ENCODE measurements at regions not wholly inside any gene's neighbourhood (a gene's known extent, or its start where the extent isn't known, plus 50 kb on each side); places are given as distances from the start of the nearest gene placed in this dataset.

DNA sequence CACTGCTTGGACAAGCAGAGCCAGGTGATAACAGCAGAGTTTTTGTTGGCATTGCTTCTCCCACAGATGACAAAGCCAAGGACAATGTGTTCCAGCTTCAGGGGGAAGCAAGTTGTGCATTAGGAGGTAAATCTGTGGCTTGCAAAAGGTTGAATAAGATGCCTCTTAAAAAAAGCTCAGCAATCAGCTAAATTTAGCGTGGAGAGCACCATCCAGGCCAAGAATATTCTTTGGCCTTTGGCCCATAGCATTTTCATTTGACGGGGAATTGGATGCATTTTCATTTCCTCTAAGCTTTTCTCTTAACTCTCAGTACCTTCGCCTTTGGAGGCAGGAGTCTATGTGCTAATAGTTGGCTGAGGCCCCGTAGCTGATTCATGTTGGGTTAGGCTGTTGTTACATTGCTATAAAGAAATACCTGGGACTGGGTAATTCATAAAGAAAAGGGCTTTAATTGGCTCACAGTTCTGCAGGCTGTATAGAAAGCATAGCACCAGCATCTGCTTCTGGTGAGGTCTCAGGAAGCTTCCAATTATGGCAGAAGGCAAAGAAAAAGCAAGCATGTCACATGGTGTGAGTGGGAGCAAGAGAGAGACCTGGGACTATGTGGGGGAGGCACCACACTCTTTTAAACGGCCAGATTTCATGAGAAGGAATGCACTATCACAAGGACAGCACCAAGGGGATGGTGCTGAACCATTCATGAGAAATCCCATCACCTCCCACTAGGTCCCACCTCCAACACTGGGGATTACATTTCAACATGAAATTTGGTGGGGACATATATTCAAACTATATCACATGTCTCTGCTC, 350.1 kb upstream of the C11orf87 start:
- in situ Hi-C loops (cut with HindIII; ENCODE audit: low sequenced_read_pairs) = no loop called here
- H3K4me3 ChIP-seq (ENCODE audit: low read depth, low read length) = no peak overlapping the region
- TF ChIP-seq, protein P1, sequence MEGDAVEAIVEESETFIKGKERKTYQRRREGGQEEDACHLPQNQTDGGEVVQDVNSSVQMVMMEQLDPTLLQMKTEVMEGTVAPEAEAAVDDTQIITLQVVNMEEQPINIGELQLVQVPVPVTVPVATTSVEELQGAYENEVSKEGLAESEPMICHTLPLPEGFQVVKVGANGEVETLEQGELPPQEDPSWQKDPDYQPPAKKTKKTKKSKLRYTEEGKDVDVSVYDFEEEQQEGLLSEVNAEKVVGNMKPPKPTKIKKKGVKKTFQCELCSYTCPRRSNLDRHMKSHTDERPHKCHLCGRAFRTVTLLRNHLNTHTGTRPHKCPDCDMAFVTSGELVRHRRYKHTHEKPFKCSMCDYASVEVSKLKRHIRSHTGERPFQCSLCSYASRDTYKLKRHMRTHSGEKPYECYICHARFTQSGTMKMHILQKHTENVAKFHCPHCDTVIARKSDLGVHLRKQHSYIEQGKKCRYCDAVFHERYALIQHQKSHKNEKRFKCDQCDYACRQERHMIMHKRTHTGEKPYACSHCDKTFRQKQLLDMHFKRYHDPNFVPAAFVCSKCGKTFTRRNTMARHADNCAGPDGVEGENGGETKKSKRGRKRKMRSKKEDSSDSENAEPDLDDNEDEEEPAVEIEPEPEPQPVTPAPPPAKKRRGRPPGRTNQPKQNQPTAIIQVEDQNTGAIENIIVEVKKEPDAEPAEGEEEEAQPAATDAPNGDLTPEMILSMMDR (IDR thresholded peaks at IDR 0.05; ENCODE audit: low read depth, low read length) = no peak
- DNase-seq (ENCODE audit: low read depth, low spot score) = peak; percentile 79

DNA sequence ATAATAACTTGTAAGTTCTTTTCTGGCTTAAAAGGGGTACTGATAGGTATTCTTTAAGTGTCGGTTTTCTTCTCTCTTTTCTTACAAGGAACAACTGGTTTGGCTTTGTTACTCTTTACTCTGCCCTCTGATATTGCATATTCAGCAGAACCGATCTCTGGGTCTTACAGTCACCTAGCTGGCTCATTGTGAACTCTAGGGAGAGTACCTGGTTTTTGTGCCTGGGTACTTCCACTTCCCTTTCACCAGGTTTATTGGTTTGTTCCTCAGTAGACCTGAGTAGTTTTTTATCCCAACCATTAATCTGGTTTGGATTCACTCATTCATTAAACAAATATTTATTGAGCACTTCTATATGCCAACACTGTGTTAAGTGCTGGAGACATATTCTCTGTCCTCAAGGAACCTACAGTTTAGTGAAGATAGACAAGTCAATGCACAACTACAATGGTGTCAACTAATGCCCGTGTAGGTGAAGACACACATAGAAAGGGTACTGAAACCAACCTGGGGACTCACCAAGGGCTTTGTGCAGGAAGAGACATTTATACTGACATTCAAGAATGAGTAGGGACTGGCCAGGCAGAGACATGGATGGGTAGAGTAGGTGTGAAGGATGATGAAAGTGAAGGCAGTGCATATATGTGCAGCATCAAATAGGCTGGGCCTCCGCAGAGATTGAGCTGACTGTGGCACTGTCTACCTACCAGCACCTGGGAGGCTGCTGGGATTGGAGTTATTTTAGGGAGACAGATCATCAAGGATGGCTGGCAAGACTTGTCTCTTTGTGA, 348.8 kb upstream of the C11orf87 start:
- no peak for DNase-seq (ENCODE audit: low read depth, low spot score)
- in situ Hi-C loops (cut with HindIII; ENCODE audit: low sequenced_read_pairs) = no loop called here
- TF ChIP-seq, protein P1 (IDR thresholded peaks at IDR 0.05; ENCODE audit: low read depth, low read length) = no peak
- no peak overlapping the region for H3K4me3 ChIP-seq (ENCODE audit: low read depth, low read length)

DNA sequence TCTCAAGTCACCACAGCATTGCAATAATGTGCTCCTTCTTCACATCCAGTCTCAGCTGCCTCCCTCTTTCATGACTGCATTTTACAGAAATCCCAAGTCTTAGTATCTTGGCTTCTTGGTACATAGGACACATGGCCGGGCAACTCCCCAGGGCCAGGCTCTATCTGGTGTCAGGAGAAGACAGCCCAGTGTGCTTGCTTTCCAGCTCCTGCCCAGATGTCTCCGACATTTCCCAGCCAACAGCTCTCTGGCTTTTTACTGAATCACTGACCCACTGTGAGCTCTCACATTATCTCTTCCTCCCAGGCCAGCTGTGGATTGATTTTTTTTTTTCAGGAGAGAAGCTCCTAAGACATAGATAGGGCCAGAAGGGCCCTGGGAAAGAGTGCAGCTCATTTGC, 346.0 kb upstream of the C11orf87 start:
- TF ChIP-seq, protein P1 (IDR thresholded peaks at IDR 0.05; ENCODE audit: low read depth, low read length) = no peak
- DNase-seq (ENCODE audit: low read depth, low spot score) = no peak
- in situ Hi-C loops (cut with HindIII; ENCODE audit: low sequenced_read_pairs) = no loop called here
- no peak overlapping the region for H3K4me3 ChIP-seq (ENCODE audit: low read depth, low read length)

DNA sequence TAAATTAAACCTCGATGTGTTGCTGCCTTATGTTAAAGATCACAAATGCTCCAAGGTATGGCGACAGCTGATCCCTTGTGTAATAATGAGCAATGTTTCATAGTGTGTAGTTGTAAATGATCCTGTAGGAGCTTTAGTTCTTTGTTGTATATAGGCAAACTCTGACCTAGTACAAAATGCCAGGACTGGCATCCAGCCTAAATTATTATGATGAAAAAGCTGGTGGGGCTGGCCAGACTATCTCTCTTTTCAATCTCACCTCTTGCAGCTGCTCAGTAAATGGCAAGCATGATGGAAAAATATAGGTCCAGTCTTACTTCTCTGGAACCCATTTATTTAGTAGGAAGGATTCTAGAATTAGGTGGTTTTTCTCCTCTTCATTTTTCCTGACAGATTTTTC, 345.1 kb upstream of the C11orf87 start:
- in situ Hi-C loops (cut with HindIII; ENCODE audit: low sequenced_read_pairs) = no loop called here
- no peak for DNase-seq (ENCODE audit: low read depth, low spot score)
- TF ChIP-seq, protein P1 (IDR thresholded peaks at IDR 0.05; ENCODE audit: low read depth, low read length) = no peak
- H3K4me3 ChIP-seq (ENCODE audit: low read depth, low read length) = no peak overlapping the region

DNA sequence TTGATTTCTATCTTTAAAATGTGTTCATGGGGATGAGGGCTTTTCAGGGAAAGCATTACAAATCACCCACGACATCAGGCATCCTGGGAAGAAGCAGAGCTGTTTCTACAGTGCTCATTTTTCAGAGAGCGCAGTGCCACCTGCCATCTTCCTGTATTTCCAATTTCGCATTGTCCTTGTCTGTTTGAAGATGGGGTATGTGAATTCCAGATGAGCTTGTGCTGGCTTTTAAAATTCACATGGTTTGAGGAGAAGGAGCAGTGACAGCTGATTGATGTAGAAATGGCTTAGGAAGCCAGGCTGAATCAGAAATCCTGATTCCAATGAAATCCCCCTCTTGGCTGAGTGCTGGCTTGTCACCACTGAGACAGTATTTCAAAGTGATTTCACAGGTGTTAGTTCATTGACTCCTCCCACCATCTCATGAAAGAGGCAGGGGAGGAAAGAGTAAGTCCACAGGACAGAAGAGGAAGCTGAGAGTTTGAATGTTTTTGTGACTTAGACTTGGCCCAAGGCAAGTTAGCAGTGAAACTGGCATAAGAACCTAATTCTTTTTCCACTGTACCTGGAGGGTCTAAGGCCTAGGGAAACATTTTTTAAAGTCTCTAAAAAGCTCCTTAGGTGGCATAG, 344.6 kb upstream of the C11orf87 start:
- in situ Hi-C loops (cut with HindIII; ENCODE audit: low sequenced_read_pairs) = no loop called here
- TF ChIP-seq, protein P1 (IDR thresholded peaks at IDR 0.05; ENCODE audit: low read depth, low read length) = no peak
- no peak overlapping the region for H3K4me3 ChIP-seq (ENCODE audit: low read depth, low read length)
- DNase-seq (ENCODE audit: low read depth, low spot score) = no peak

DNA sequence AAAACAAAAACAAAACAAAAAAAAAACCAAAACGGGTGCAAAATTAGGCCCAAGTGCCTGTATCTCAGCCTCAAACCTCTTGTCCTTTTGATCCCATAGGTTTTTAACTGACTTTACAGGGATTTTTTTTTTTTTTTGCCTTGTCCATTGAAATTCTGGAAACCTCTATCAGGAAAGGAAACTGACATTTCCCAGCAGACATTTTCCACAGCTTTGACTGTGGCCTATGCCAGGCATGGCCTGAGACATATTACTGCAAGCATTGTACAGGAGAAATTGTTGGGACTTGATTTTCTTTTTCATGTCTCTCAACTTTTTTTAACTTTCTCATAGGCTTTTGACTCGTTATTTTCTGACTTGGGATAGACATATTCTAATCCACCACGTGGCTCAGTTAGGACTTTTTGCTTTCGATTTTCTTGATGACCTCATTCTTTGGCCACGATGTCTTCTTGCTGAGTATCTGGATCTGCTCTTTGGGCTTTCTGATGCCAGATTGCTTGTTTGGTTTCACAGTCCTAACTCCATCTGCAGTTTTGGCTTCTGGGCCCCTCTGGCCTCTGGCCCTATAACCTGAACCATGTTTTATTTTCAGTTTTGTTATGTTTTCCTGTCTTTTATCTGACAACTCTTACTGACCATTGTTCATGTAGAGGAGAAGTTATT, 336.1 kb upstream of the C11orf87 start:
- no peak overlapping the region for H3K4me3 ChIP-seq (ENCODE audit: low read depth, low read length)
- in situ Hi-C loops (cut with HindIII; ENCODE audit: low sequenced_read_pairs) = no loop called here
- TF ChIP-seq, protein P1 (IDR thresholded peaks at IDR 0.05; ENCODE audit: low read depth, low read length) = no peak
- DNase-seq (ENCODE audit: low read depth, low spot score) = no peak
